AG08395 (cell line): ENCODE measurements at regions not wholly inside any gene's neighbourhood (a gene's known extent, or its start where the extent isn't known, plus 50 kb on each side); places are given as distances from the start of the nearest gene placed in this dataset.
"Not testable (repeated sequence)": the region's sequence is repeated elsewhere in the genome, so short reads cannot be mapped to it uniquely, and the experiment has no call there.

Source experiments
- DNase-seq: peaks from one replicate; pipeline ENCODE4 v3.0.0; 2012; ENCODE audit warnings: mixed read lengths, low spot score

DNA sequence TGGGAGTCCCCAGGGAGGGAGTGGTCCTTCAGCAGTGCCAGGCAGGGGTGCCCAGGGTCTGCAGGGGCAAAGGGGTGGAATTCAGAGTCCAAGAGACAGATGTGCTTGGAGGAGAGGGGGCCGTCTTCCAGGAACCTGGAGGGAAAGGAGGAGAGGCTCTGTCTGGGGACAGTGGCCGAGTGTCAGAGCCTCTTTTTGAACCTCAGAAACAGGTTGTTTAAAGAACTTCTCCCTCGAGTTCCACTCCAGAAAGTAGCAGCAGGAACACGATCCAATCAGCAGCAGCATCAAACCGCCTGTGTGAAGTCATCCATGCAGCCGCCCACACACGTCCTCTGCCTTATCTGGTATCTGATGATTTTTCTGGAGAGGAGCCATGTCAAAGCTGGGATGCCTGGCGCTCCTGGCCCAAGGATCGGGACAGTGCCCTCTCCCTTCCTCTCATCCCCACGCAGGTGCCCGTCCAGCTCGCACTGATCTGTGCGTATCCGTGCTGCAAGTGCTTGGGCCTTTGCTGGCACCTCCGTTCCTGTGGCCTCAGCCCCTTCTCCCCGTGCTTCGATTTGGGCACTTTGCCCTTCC is 205.1 kb downstream of the NDUFA10 start:
- no peak for DNase-seq

DNA sequence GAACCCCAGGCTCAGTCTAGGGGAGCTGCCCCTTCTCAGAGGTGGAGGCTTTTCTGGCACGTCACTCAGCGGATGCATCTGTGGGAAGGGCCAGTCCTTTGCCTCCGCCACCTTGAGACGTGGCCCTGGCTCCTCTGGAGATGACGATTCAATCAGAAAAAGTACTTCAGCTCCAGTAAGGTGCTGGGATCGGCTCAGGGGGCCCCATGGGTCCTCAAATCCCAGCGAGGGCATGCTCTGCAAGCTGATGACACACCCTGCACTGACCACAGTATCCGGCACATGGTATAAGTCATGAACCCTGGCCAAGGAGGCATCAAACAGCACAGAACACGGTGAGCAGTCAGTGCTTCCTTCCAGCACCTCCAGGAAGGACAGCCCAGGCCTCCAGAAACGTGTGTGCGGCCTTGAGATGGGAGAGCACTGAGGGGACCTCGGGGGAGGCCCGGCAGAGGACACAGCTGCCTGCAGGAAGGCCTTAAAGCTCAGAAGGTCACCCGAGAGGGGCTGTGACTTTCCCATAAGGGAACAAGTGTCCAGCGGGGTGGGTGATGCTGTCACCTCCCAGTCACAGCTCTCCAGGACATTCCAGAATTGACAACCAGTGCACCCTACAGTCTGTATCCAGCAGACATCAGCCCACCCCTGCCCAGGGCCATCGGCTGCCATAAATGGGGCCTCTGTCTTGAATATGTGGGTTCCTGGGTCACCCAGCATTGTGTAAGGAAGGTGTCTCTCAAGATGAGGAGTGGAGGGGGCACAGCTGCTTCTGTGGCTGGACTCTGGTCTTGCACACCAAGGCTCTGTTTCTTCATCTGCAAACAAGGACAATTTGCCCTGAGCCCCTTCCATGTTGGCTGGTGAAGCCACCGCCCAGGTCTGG is 205.8 kb downstream of the NDUFA10 start:
- no peak for DNase-seq

DNA sequence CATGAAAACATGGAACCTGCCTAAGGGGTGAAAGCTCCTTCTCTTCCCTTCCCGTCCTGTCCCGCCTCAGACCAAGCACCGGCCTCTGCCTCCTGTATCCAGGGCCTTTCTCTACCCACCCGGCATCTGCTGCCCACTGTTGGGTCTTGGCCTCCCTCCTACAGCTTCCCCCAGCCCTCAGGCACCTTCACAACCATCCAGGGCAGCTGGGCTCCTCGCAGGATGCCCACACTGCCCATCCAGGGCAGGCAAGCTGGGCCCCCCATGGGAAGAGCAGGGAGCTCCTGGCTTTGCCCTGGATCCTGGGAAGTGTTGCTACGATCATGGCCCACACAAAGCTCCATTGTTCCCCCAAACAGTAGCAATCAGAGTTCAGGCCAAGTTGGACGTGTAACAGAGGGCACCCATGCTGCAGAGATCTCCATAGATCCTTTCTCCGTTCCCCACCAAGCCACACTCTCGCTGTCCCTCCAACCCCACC is 206.6 kb downstream of the NDUFA10 start:
- DNase-seq, result no peak

- DNase-seq, result no peak
These were observed 207.1 kb downstream of the NDUFA10 start for GRCh38 chr2:239818086-239818485.

GRCh38 chr2:239817468-239818031 is 207.6 kb downstream of the NDUFA10 start:
- not testable (repeated sequence) for DNase-seq

- no peak for DNase-seq
These were observed 208.3 kb downstream of the NDUFA10 start for GRCh38 chr2:239816576-239817467.

DNA sequence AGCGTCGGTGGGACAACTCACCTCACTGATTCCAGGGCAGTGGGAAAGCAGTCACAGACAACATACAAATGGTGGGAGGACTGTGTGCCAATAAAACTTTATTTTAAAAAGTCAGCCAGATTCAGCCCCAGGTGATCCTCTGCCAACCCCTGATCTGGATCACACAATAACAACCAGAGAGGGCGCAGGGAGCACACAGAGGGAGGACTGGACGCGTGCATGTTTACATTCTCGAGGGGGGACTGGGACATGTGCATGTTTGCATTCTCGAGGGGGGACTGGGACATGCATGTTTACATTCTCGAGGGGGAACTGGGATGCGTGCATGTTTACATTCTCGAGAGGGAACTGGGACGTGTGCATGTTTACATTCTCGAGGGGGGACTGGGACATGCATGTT is 209.5 kb downstream of the NDUFA10 start:
- no peak for DNase-seq

- no peak for DNase-seq
These were observed 210.1 kb downstream of the NDUFA10 start for GRCh38 chr2:239814861-239815601.

DNA sequence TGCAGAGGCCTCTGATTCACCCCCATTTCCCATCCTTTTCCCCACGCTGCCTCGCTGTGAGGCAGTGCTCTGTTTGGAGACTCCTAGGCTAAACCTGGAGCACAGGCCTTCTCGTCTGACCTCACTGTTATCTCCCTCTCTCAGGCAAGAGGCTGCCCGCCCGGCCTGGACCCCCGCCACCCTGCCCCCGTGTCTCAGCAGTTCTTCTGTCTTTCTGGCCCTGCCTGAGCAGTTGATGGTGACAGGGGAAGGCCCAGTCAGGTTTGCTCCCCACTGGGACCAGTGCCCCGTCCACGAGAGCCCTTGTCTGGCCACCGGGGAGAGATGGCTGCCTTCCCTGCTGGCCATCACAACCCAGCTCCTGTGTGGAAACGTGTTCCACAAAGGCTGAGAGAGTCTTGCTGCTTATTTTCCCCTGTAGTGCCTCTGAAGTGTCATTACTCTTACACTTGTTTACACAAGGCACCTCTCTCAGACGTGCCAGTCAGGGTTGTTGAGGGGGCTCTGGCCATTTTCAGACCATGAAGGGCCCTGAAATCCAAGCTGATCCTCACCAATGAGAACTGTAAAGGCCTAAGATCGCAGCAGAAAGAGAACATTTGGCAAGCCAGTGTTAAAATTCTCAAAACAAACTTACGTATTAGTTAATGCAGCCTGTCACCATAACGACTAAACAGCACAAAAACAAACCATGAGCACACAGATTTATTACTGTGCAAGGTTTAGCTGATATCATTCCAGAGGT is 210.9 kb downstream of the NDUFA10 start:
- DNase-seq, result no peak

DNA sequence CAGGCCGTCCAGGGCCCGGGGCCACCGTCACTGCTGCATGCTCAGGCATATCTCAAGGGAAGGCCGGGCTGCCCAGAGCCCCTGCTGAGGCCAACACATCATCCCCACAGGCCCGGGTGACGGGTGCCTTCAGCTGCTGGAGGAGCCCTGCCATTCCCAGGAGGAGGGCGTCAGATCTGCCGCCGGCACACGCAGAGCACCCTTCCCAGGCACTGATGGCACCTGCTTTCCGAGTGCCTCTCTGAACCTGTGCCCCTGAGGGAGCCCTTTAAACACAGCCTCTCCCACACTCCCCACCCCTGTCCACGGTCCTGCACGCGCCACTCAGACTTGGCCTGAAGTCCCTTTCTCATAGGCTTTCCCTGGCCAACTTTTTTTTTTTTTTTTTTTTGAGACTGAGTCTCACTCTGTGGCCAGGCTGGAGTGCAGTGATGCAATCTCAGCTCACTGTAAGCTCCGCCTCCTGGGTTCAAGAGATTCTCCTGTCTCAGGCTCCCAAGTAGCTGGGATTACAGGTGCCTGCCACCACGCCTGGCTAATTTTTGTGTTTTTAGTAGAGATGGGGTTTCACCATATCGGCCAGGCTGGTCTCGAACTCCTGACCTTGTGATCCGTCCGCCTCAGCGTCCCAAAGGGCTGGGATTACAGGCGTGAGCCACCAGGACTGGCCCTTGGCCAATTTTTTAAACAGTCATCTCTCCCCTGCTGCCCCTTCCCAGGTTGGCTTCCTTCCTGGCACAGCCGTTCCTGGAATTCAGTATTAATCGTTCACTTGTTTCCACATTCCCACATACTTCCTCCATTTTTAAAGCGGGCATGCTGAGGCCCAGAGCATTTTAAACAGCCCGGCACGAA is 211.7 kb downstream of the NDUFA10 start:
- no peak for DNase-seq

GRCh38 chr2:239811806-239812560 is 213.2 kb downstream of the NDUFA10 start:
- no peak for DNase-seq

DNA sequence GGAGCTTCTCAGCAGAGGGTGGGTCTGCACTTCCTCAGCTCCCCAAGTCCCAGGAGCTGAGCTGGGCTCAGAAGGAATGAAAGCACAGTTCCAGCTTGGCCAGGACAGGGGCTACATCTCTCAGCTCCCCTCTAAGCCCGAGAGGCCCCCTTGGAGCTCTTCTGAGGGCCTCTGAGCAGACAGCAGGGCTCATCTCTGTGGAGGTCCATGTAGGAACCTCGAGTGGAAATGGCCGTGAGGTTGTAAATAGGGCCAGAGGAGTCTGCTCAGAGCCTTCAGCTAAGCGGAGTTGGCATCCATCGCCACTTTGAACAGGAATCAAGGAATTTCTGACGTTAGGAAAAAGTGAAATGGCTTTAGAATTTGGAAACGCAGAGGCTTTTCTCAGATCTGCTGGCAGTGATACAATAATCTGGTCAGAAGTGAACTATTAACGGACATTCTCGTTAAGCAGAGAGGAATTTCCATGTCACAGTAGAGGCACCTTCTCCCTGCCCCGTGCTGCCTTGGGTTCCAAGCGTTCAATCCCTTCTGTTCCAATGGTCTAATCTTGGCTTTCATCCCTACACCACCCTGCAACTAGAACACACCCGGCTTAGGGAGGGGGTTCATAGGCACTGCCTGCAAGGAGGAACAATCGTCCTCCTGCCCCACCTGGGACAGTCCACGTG is 213.9 kb downstream of the NDUFA10 start:
- no peak for DNase-seq

DNA sequence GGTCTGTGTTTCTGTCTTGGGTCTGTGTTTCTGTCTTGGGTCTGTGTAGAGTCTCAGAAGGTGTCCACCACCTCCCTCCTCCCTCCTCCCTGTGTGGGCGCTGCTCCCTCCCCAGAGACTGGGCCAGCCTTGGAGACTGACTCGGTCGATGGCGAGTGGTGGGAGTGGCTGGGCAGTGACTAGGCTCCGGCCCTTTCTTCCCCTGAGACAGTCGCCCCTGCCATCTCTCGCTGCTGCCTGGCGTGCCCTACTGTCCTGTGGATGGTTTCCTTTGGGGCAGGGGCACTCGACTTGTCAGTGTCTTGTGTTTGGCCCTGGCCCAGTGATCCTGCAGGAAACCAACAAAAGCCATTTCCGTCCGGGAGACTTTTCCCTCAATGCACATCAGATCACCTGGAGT is 215.8 kb downstream of the NDUFA10 start:
- DNase-seq, result no peak

GRCh38 chr2:239807568-239807967 is 217.6 kb downstream of the NDUFA10 start:
- DNase-seq, result no peak

GRCh38 chr2:239806758-239807434 is 218.2 kb downstream of the NDUFA10 start:
- no peak for DNase-seq

DNA sequence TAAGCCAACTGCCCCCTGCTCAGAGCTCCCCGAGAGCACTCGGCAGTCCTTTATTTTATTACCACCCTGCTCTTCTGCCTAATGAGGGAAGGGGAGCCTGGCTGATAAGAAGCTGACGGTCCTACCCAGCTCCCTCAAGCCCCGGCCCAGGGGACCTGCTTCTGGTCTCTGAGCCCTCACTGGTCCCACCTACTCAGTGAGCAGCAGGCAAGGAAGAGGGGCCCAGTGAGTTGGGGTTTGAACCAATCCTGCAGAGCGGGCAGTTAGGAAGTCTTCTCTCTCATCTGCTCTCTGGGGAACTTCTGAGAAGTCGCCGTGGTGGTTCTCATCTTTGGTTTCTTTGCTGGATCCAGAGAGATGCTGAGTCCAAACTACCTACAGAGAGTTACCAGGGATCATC is 218.9 kb downstream of the NDUFA10 start:
- DNase-seq, result no peak

GRCh38 chr2:239805414-239805813 is 219.7 kb downstream of the NDUFA10 start:
- no peak for DNase-seq

DNA sequence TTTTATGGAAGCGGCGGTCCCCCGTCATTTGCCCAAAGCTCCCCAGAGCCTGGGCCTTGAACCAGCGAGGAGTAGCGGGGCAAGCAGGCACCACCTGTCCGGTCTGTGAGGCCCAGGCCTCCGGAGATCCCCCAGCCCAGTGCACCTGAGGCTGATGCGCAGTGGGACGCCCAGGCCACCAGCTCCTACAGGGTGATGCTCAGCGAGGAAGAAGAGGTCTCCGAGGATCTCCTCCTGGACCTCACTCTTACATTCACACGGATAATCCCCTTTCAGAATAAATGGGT is 220.2 kb downstream of the NDUFA10 start:
- DNase-seq, result no peak
